Endothelial cell of umbilical vein (primary cell): ENCODE measurements at regions not wholly inside any gene's neighbourhood (a gene's known extent, or its start where the extent isn't known, plus 50 kb on each side); places are given as distances from the start of the nearest gene placed in this dataset.
A peak's percentile ranks its signal among the peaks of the same experiment; 100 is the strongest.

Source experiments
- CTCF ChIP-seq, 2 donors: IDR thresholded peaks; 1 replicate in 1 of 2; 2 replicates in 1 of 2; pipeline ENCODE4 v1.5.1; 2011; ENCODE audit warnings: low read length in 2 of 2, mild to moderate bottlenecking in 2 of 2, moderate library complexity in 2 of 2, control low read depth in 1 of 2, inconsistent platforms in 1 of 2, low read depth in 1 of 2; ENCODE audit not compliant: insufficient read depth in 1 of 2; ENCODE audit errors: extremely low read depth in 1 of 2
- EZH2 ChIP-seq: IDR thresholded peaks from 2 replicates; pipeline ENCODE4 v1.6.1; 2012; ENCODE audit warnings: borderline replicate concordance, low read depth, mild to moderate bottlenecking, moderate library complexity, low read length, inconsistent platforms; ENCODE audit not compliant: severe bottlenecking
- JUN ChIP-seq: IDR thresholded peaks from 2 replicates; pipeline ENCODE4 v1.6.1; 2011; ENCODE audit warnings: borderline replicate concordance, low read depth; ENCODE audit not compliant: insufficient read length, insufficient read depth
- MYC ChIP-seq: IDR thresholded peaks from one replicate; pipeline ENCODE4 v1.6.1; 2011; ENCODE audit warnings: mild to moderate bottlenecking, low read depth, low read length
- POLR2A ChIP-seq: IDR thresholded peaks from 2 replicates; pipeline ENCODE4 v1.6.1; 2012; ENCODE audit warnings: low read depth, mild to moderate bottlenecking, control low read depth, low read length
- POLR2AphosphoS5 ChIP-seq: IDR thresholded peaks from 2 replicates; pipeline ENCODE4 v1.6.1; 2012; ENCODE audit warnings: low read depth, mild to moderate bottlenecking, control low read depth, low read length, moderate library complexity; ENCODE audit not compliant: insufficient read depth

GRCh38 chr15:95559875-95560394, 770.6 kb upstream of the NR2F2 start:
- TF ChIP-seq CTCF (IDR thresholded peaks at IDR 0.05; ENCODE audit: extremely low read depth in 1 of 2, insufficient read depth in 1 of 2, low read depth in 1 of 2, low read length in 2 of 2) (no peak), POLR2AphosphoS5 (peak; percentile 72), JUN (peak; percentile 68), MYC (peak; percentile 51), POLR2A (no peak), EZH2 (no peak)
